HEK293 (cell line): ENCODE measurements at regions not wholly inside any gene's neighbourhood (a gene's known extent, or its start where the extent isn't known, plus 50 kb on each side); places are given as distances from the start of the nearest gene placed in this dataset.

ENCODE experiments used
- ZFP41 ChIP-seq: fragments of 450-650 bp; formaldehyde crosslinking; IDR thresholded peaks from 2 replicates; pipeline ENCODE4 v1.5.1; 2016; ENCODE audit warnings: missing biosample characterization, missing genetic modification characterization, borderline replicate concordance
- ZNF24 ChIP-seq: fragments of 450-650 bp; formaldehyde crosslinking; IDR thresholded peaks from 2 replicates; pipeline ENCODE4 v1.5.1; 2016; ENCODE audit warnings: missing biosample characterization, missing genetic modification characterization
- ZNF274 ChIP-seq, 2 experiments: fragments of 200-500 bp in 1 of 2; fragments of 450-650 bp in 1 of 2; sonication (Bioruptor generic) in 1 of 2; formaldehyde crosslinking in 1 of 2; IDR thresholded peaks; 2 replicates each; pipeline versions ENCODE4 v1.5.1 to v1.6.1; 2014 to 2016; ENCODE audit warnings: borderline replicate concordance in 1 of 2, inconsistent platforms in 1 of 2, low read length in 1 of 2, missing biosample characterization in 1 of 2, missing genetic modification characterization in 1 of 2

DNA sequence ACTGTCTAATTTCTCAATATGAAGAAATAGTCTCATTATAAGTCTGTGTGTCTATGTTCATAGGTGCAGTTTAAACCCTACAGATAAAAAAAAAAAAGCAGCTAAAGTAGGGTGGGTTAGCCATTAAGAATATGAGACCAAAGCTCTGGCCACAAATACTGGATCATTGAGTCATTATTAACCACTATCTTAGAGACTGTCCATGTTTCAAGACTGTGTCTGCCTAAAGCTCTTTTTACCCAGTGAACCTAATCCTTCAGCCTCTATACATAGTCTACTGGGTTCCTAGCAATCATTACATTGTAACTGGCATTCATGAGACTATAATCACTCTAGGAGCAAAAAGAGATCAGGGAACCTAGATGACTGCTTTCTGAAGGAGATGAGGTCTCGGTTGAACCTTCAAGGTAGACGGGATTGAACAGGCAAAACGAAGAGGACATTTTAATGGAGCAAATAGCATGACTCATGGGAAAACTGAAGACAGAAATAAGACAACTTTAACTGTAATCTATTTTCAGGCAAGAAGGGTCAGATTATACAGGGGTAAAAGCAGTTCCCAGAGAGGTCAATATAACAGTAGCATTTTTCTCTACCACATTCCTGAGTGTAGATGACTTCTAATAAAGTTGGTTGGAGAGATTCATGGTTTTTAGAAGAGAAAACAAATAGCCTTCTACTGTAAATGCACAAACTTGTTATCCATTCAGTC is 64.0 kb upstream of the FIBIN start:
- no peak for TF ChIP-seq ZNF274 (IDR thresholded peaks at IDR 0.05; ENCODE audit: low read length)
- TF ChIP-seq ZNF274 (tag by site-specific recombination; IDR thresholded peaks at IDR 0.05; ENCODE audit: borderline replicate concordance) = no peak
- no peak for TF ChIP-seq ZFP41 (tag by site-specific recombination)
- TF ChIP-seq ZNF24 (tag by site-specific recombination) = no peak
